ENCODE measurements at regions not wholly inside any gene's neighbourhood (a gene's known extent, or its start where the extent isn't known, plus 50 kb on each side); places are given as distances from the start of the nearest gene placed in this dataset.

- no peaks in the 10 kb centered on the region for H3F3A ChIP-seq (ENCODE audit: insufficient read depth, low read length, poor library complexity, severe bottlenecking)
- no peak overlapping the region for H3K4me2 ChIP-seq (ENCODE audit: low read length)
- no peaks in the 10 kb centered on the region for H3K36me3 ChIP-seq (ENCODE audit: insufficient read depth, low read length)
- no peak overlapping the region for H3K4me3 ChIP-seq (ENCODE audit: low read length)
- H3K9me3 ChIP-seq (ENCODE audit: low read length) = no peaks in the 10 kb centered on the region
- H3K79me2 ChIP-seq (replicated peaks; ENCODE audit: insufficient read depth, low read length) = no peaks in the 10 kb centered on the region
- no peaks in the 10 kb centered on the region for H4K20me1 ChIP-seq (ENCODE audit: insufficient read depth)
- no peaks in the 10 kb centered on the region for H3K27me3 ChIP-seq (ENCODE audit: insufficient read depth, low read depth, low read length)
- no peak overlapping the region for H3K9ac ChIP-seq (ENCODE audit: low read length)
- H3K9me2 ChIP-seq (ENCODE audit: insufficient read depth, low read length) = no peaks in the 10 kb centered on the region
- H3K27ac ChIP-seq (ENCODE audit: low read length) = no peak overlapping the region
- H2AFZ ChIP-seq (ENCODE audit: low read depth, low read length) = no peak overlapping the region
- no peak for TF ChIP-seq SMC3 (conservative IDR thresholded peaks at IDR 0.05; ENCODE audit: poor library complexity)
- no peak for TF ChIP-seq TAF1 (IDR thresholded peaks at IDR 0.05; ENCODE audit: low read depth)
- no peak for TF ChIP-seq POLR2AphosphoS5 (IDR thresholded peaks at IDR 0.05)
Measured at GRCh38 chr15:70192490-70192889, 94.8 kb upstream of the TLE3 start.

- H3F3A ChIP-seq (ENCODE audit: insufficient read depth, low read length, poor library complexity, severe bottlenecking) = no peaks in the 10 kb centered on the region
- no peak overlapping the region for H2AFZ ChIP-seq (ENCODE audit: low read depth, low read length)
- no peaks in the 10 kb centered on the region for H3K9me2 ChIP-seq (ENCODE audit: insufficient read depth, low read length)
- no peak overlapping the region for H3K9ac ChIP-seq (ENCODE audit: low read length)
- H3K4me2 ChIP-seq (ENCODE audit: low read length) = no peak overlapping the region
- TF ChIP-seq POLR2AphosphoS5 (IDR thresholded peaks at IDR 0.05) = no peak
- TF ChIP-seq SMC3 (conservative IDR thresholded peaks at IDR 0.05; ENCODE audit: poor library complexity) = no peak
- TF ChIP-seq EZH2 (IDR thresholded peaks at IDR 0.05; ENCODE audit: borderline replicate concordance, insufficient read depth, low read length, poor library complexity, severe bottlenecking) = no peak
- TF ChIP-seq RAD21 (conservative IDR thresholded peaks at IDR 0.05) = no peak
- no peak for TF ChIP-seq EP300 (conservative IDR thresholded peaks at IDR 0.05; ENCODE audit: poor library complexity, severe bottlenecking)
- no peak for TF ChIP-seq REST (IDR thresholded peaks at IDR 0.05; ENCODE audit: borderline replicate concordance)
- H3K4me3 ChIP-seq (ENCODE audit: low read length) = no peak overlapping the region
- H3K27ac ChIP-seq (ENCODE audit: low read length) = no peak overlapping the region
- H3K36me3 ChIP-seq (ENCODE audit: insufficient read depth, low read length) = no peaks in the 10 kb centered on the region
- H3K27me3 ChIP-seq (ENCODE audit: insufficient read depth, low read depth, low read length) = no peaks in the 10 kb centered on the region
- H4K20me1 ChIP-seq (ENCODE audit: insufficient read depth) = no peaks in the 10 kb centered on the region
- H3K79me2 ChIP-seq (replicated peaks; ENCODE audit: insufficient read depth, low read length) = no peaks in the 10 kb centered on the region
- no peaks in the 10 kb centered on the region for H3K9me3 ChIP-seq (ENCODE audit: low read length)
Measured at GRCh38 chr15:70192041-70192440, 94.3 kb upstream of the TLE3 start.

- Histone ChIP-seq H3K9me3 (ENCODE audit: low read length) (no peaks in the 10 kb centered on the region), H3K4me3 (ENCODE audit: low read length) (no peak overlapping the region), H3K36me3 (ENCODE audit: insufficient read depth, low read length) (no peaks in the 10 kb centered on the region), H4K20me1 (ENCODE audit: insufficient read depth) (no peaks in the 10 kb centered on the region), H3K79me2 (replicated peaks; ENCODE audit: insufficient read depth, low read length) (no peaks in the 10 kb centered on the region), H2AFZ (ENCODE audit: low read depth, low read length) (no peak overlapping the region), H3K9ac (ENCODE audit: low read length) (no peak overlapping the region), H3K27ac (ENCODE audit: low read length) (no peak overlapping the region), H3K27me3 (ENCODE audit: insufficient read depth, low read depth, low read length) (no peaks in the 10 kb centered on the region), H3K4me2 (ENCODE audit: low read length) (no peak overlapping the region), H3F3A (ENCODE audit: insufficient read depth, low read length, poor library complexity, severe bottlenecking) (no peaks in the 10 kb centered on the region), H3K9me2 (ENCODE audit: insufficient read depth, low read length) (no peaks in the 10 kb centered on the region)
- TF ChIP-seq EP300 (conservative IDR thresholded peaks at IDR 0.05; ENCODE audit: poor library complexity, severe bottlenecking) = no peak
- TF ChIP-seq RAD21 (conservative IDR thresholded peaks at IDR 0.05) = no peak
- no peak for TF ChIP-seq POLR2AphosphoS5 (IDR thresholded peaks at IDR 0.05)
- TF ChIP-seq EZH2 (IDR thresholded peaks at IDR 0.05; ENCODE audit: borderline replicate concordance, insufficient read depth, low read length, poor library complexity, severe bottlenecking) = no peak
- TF ChIP-seq REST (IDR thresholded peaks at IDR 0.05; ENCODE audit: borderline replicate concordance) = no peak
- TF ChIP-seq SMC3 (conservative IDR thresholded peaks at IDR 0.05; ENCODE audit: poor library complexity) = no peak
- TF ChIP-seq TAF1 (IDR thresholded peaks at IDR 0.05; ENCODE audit: low read depth) = no peak
Measured at GRCh38 chr15:70190965-70191364, 93.2 kb upstream of the TLE3 start.

All from neural cell (in vitro differentiated cells).